ENCODE measurements at regions not wholly inside any gene's neighbourhood (a gene's known extent, or its start where the extent isn't known, plus 50 kb on each side); places are given as distances from the start of the nearest gene placed in this dataset.

GRCh38 chr2:101551336-101551888, 76.5 kb upstream of the RFX8 start:
- no peak overlapping the region for H2BK5ac ChIP-seq (ENCODE audit: low read depth, low read length)

More at GRCh38 chr2:101551336-101551888, 76.5 kb upstream of the RFX8 start:
- Histone ChIP-seq H4K5ac (ENCODE audit: insufficient read length, low read depth, low read length) (no peak overlapping the region), H3K56ac (replicated peaks; ENCODE audit: insufficient read length, low read depth, low read length) (no peak overlapping the region), H3K23ac (ENCODE audit: insufficient read length) (no peak overlapping the region), H3K4me1 (replicated peaks in 1 of 4; ENCODE audit: control insufficient read depth in 3 of 4, insufficient read depth in 4 of 4, low read length in 3 of 4) (no peaks in the 10 kb centered on the region), H3K9me3 (ENCODE audit: insufficient read depth in 2 of 2, low read depth in 1 of 2, low read length in 1 of 2) (no peaks in the 10 kb centered on the region), H2BK12ac (ENCODE audit: low read depth, low read length) (no peak overlapping the region), H3K79me2 (ENCODE audit: control insufficient read depth in 1 of 2, insufficient read depth in 2 of 2, low read length in 2 of 2) (no peaks in the 10 kb centered on the region), H3K27ac (ENCODE audit: low read depth, low read length) (no peak overlapping the region), H4K91ac (replicated peaks; ENCODE audit: insufficient read length, low read length) (no peak overlapping the region), H3K4ac (replicated peaks; ENCODE audit: insufficient read length, low read depth, low read length) (no peak overlapping the region), H4K8ac (ENCODE audit: extremely low read depth, insufficient read depth, low read length) (no peak overlapping the region), H3K36me3 (ENCODE audit: control insufficient read depth in 2 of 4, insufficient read depth in 4 of 4, low read length in 3 of 4) (no peaks in the 10 kb centered on the region), H3K27me3 (replicated peaks in 1 of 4; ENCODE audit: control insufficient read depth in 3 of 4, extremely low read depth in 1 of 4, insufficient read depth in 3 of 4, low read length in 3 of 4) (no peaks in the 10 kb centered on the region), H3K23me2 (ENCODE audit: low read depth, low read length) (no peaks in the 10 kb centered on the region), H3K18ac (ENCODE audit: extremely low read depth, low read length) (no peak overlapping the region), H2BK15ac (ENCODE audit: low read length) (no peak overlapping the region), H3K79me1 (ENCODE audit: low read depth, low read length) (no peaks in the 10 kb centered on the region), H3K9ac (replicated peaks in 1 of 4; ENCODE audit: extremely low read depth in 1 of 4, low read depth in 3 of 4, low read length in 3 of 4) (no peak overlapping the region), H3K4me3 (ENCODE audit: extremely low read depth in 1 of 4, insufficient read depth in 2 of 4, low read depth in 3 of 4, low read length in 4 of 4) (no peak overlapping the region), H4K20me1 (replicated peaks in 1 of 2; ENCODE audit: control insufficient read depth in 1 of 2, insufficient read depth in 2 of 2, low read length in 2 of 2) (no peaks in the 10 kb centered on the region), H2BK20ac (ENCODE audit: low read length) (no peak overlapping the region), H3K14ac (ENCODE audit: insufficient read length) (no peak overlapping the region), H2BK120ac (replicated peaks; ENCODE audit: low read depth, low read length) (no peak overlapping the region), H2AFZ (ENCODE audit: low read length) (no peak overlapping the region), H2AK5ac (ENCODE audit: low read depth, low read length) (no peak overlapping the region), H3K4me2 (ENCODE audit: insufficient read depth in 1 of 2, low read depth in 2 of 2, low read length in 2 of 2) (no peak overlapping the region)
- ChIA-PET CTCF (ENCODE audit: partially characterized antibody) (no interaction called here), POLR2A (ENCODE audit: partially characterized antibody) (no interaction called here)
- no peak for TF ChIP-seq RXRA (IDR thresholded peaks at IDR 0.05; ENCODE audit: insufficient read depth, low read depth, low read length)
- no peak for TF ChIP-seq POLR2A (IDR thresholded peaks at IDR 0.05; ENCODE audit: control extremely low read depth in 1 of 2, low read depth in 2 of 2, low read length in 2 of 2)
- TF ChIP-seq KDM4A (IDR thresholded peaks at IDR 0.05; ENCODE audit: low read depth, low read length, severe bottlenecking): no peak
- TF ChIP-seq CTBP2 (IDR thresholded peaks at IDR 0.05; ENCODE audit: borderline replicate concordance, insufficient read depth, insufficient read length, low read length): no peak
- no peak for TF ChIP-seq MAFK (IDR thresholded peaks at IDR 0.05; ENCODE audit: low read depth, low read length)
- TF ChIP-seq SAP30 (IDR thresholded peaks at IDR 0.05; ENCODE audit: insufficient read depth, insufficient replicate concordance, low read length): no peak
- TF ChIP-seq RBBP5 (IDR thresholded peaks at IDR 0.05; ENCODE audit: borderline replicate concordance, low read depth, low read length): no peak
- TF ChIP-seq EZH2 (IDR thresholded peaks at IDR 0.05; ENCODE audit: low read depth, low read length, severe bottlenecking): no peak
- no peak for TF ChIP-seq ATF3 (IDR thresholded peaks at IDR 0.05; ENCODE audit: insufficient read depth, low read depth, low read length)
- TF ChIP-seq SRF (IDR thresholded peaks at IDR 0.05; ENCODE audit: low read depth, low read length): no peak
- no peak for TF ChIP-seq BCL11A (IDR thresholded peaks at IDR 0.05; ENCODE audit: low read depth in 2 of 2, low read length in 2 of 2)
- no peak for TF ChIP-seq YY1 (IDR thresholded peaks at IDR 0.05; ENCODE audit: low read depth, low read length)
- no peak for FAIRE-seq
- 88% methylated on average over 5 of the region's 5 CpGs; no CpG with 5 or more reads in 1 of the 2 experiments for WGBS, 2 experiments (ENCODE audit: extremely low coverage in 1 of 2, insufficient coverage in 1 of 2, insufficient read length in 1 of 2, insufficient replicate concordance in 2 of 2, low coverage in 1 of 2, low lambda C conversion rate in 2 of 2, missing lambda C conversion rate in 1 of 2)
- DNase-seq (ENCODE audit: low read depth in 1 of 2, low spot score in 2 of 2): no peak

Measured in H1 (cell line).